C4-2B (cell line): ENCODE measurements at regions not wholly inside any gene's neighbourhood (a gene's known extent, or its start where the extent isn't known, plus 50 kb on each side); places are given as distances from the start of the nearest gene placed in this dataset.

ENCODE experiments used
- H3K27ac ChIP-seq: fragments of 450-650 bp; 2 replicates; pipeline ENCODE4 v1.5.1; 2017
- ZFX ChIP-seq: fragments of 450-650 bp; IDR thresholded peaks from 2 replicates; pipeline ENCODE4 v1.6.1; 2017
- TF ChIP-seq, protein P1 (sequence below): fragments of 450-650 bp; conservative IDR thresholded peaks from 2 replicates; pipeline ENCODE4 v1.5.1; 2017; ENCODE audit warnings: mild to moderate bottlenecking

GRCh38 chr2:57868619-57869139 is 177.9 kb upstream of the VRK2 start:
- TF ChIP-seq ZFX = no peak
- TF ChIP-seq, protein P1, sequence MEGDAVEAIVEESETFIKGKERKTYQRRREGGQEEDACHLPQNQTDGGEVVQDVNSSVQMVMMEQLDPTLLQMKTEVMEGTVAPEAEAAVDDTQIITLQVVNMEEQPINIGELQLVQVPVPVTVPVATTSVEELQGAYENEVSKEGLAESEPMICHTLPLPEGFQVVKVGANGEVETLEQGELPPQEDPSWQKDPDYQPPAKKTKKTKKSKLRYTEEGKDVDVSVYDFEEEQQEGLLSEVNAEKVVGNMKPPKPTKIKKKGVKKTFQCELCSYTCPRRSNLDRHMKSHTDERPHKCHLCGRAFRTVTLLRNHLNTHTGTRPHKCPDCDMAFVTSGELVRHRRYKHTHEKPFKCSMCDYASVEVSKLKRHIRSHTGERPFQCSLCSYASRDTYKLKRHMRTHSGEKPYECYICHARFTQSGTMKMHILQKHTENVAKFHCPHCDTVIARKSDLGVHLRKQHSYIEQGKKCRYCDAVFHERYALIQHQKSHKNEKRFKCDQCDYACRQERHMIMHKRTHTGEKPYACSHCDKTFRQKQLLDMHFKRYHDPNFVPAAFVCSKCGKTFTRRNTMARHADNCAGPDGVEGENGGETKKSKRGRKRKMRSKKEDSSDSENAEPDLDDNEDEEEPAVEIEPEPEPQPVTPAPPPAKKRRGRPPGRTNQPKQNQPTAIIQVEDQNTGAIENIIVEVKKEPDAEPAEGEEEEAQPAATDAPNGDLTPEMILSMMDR = no peak
- H3K27ac ChIP-seq = no peak overlapping the region

GRCh38 chr2:57869758-57870344 is 176.8 kb upstream of the VRK2 start:
- no peak for TF ChIP-seq ZFX
- TF ChIP-seq, protein P1 = no peak
- no peak overlapping the region for H3K27ac ChIP-seq

DNA sequence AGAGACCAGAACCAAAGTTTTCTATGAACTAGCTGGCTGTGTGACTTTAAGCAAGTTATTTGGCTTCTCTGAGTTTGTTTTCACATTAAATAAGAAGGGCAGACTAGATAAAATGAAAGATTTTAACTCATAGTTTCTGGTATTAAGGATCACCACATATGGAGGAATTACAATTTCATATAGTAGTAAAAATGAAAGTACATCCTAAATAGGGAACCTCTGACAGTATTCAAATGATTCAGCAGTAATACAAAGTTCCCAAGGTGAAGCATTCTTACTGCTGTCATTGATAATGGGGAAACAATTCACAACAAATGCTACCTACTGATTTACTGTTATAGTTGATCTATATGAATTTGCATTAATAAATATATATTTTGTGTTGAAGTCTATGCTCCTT is 170.3 kb upstream of the VRK2 start:
- TF ChIP-seq, protein P1 = no peak
- TF ChIP-seq ZFX = no peak

GRCh38 chr2:57877811-57878170 is 168.8 kb upstream of the VRK2 start:
- TF ChIP-seq, protein P1 = no peak
- TF ChIP-seq ZFX = no peak
- H3K27ac ChIP-seq = no peak overlapping the region

More for the DNA sequence above, 170.3 kb upstream of the VRK2 start:
- H3K27ac ChIP-seq = no peak overlapping the region

DNA sequence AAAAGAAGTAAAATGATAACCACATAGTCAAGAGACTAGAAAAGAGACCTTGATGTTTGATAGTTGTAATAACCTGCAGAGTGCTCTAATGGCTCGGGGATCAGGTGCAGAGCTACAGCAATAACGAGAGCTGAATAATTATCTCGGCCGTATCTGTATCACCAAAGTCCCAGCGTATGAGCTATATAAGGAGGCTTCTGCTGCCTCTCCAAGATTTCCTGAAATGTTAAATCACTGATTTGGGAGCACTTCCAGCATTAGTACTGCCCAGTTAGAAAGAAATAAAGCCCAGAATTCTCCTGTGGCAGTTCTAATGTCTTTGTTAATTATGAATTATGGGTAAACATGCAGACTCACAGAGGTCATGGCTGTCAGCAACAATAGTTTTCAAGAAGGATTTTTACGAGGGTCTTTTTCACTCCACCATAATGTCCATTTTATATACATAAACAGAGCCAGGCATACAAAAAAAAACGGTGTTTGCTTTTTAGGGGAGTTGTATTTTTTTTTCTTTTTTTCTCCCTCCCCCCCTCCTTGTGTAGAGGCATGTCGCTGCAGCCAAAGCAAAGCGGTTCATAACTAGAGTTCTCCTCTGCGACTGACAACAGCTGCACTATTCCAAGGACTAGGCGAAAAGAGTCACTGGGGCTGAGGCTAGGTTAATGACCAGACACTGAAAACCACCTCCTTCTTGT is 168.3 kb upstream of the VRK2 start:
- no peak for TF ChIP-seq ZFX
- TF ChIP-seq, protein P1 = no peak

GRCh38 chr2:57878866-57879210 is 167.8 kb upstream of the VRK2 start:
- no peak overlapping the region for H3K27ac ChIP-seq
- TF ChIP-seq ZFX = no peak
- TF ChIP-seq, protein P1 = no peak

More for the DNA sequence above, 168.3 kb upstream of the VRK2 start:
- H3K27ac ChIP-seq = no peak overlapping the region

DNA sequence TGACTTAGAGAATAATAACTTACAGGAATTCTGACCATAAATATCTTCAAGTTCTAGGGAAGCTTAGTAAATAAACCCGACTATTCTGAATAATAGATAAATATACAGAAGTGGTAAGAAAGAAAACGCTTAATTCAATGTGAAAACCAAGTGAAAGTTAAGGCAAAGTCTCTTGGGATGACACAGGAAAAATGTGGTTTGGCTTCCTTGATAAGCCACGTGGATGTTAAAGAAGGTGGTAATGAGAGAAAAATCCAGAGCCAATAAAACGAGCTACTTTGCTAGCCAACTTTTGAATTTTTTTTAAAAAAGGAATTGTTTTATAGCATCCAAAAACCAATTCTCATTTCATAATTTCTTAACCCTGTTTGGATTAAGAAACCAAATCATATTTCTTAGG is 166.2 kb upstream of the VRK2 start:
- H3K27ac ChIP-seq = no peak overlapping the region
- TF ChIP-seq, protein P1 = no peak
- no peak for TF ChIP-seq ZFX
